Panc1 (cell line): ENCODE measurements at regions not wholly inside any gene's neighbourhood (a gene's known extent, or its start where the extent isn't known, plus 50 kb on each side); places are given as distances from the start of the nearest gene placed in this dataset.

ENCODE experiments used
- ATAC-seq: fragments of 200-7000 bp; cut with Tn5 transposase; 2 replicates; pipeline ENCODE4 v1.9.1; 2020; ENCODE audit warnings: mild to moderate bottlenecking, moderate library complexity
- BruUV-seq: library from RNA; stranded (reverse); fragments of 400-500 nt; replicated peaks from 2 replicates; lab custom pipeline; 2021; lab: Mats Ljungman, UMichigan
- CTCF ChIA-PET: fragments of 300-600 bp; sonication (Branson Sonifier 250); formaldehyde crosslinking; loops from one replicate; lab custom pipeline; 2022; ENCODE audit warnings: antibody characterized with exemption; lab: Charles Lee
- POLR2A ChIA-PET: fragments of 300-600 bp; sonication (Branson Sonifier 250); formaldehyde crosslinking; loops from one replicate; lab custom pipeline; 2022; ENCODE audit warnings: antibody characterized with exemption; lab: Charles Lee
- DNase-seq: peaks from one replicate; pipeline ENCODE4 v3.0.0-alpha.2; 2010; ENCODE audit warnings: low read depth, low spot score
- H3K27ac ChIP-seq: 2 replicates; pipeline ENCODE4 v1.5.1; 2011; ENCODE audit warnings: mild to moderate bottlenecking, low read length, inconsistent platforms
- H3K27me3 ChIP-seq: fragments of 200-500 bp; sonication (Bioruptor generic); 2 replicates; pipeline ENCODE4 v1.6.0; 2014; ENCODE audit warnings: low read length, inconsistent platforms; ENCODE audit not compliant: control insufficient read depth, insufficient read depth
- H3K36me3 ChIP-seq: fragments of 200-500 bp; sonication (Bioruptor generic); 2 replicates; pipeline ENCODE4 v1.5.1; 2014; ENCODE audit warnings: inconsistent platforms, mild to moderate bottlenecking, low read length, moderate library complexity; ENCODE audit not compliant: control insufficient read depth, insufficient read depth
- H3K4me1 ChIP-seq: 2 replicates; pipeline ENCODE4 v1.5.1; 2011; ENCODE audit warnings: inconsistent platforms, mild to moderate bottlenecking, low read length, moderate library complexity; ENCODE audit not compliant: control insufficient read depth, insufficient read depth
- H3K4me3 ChIP-seq, 2 experiments: 2 replicates each; pipeline ENCODE4 v1.5.1; 2011 to 2012; ENCODE audit warnings: low read depth in 2 of 2, low read length in 2 of 2, mild to moderate bottlenecking in 2 of 2, inconsistent platforms in 1 of 2, moderate library complexity in 1 of 2
- H3K9me3 ChIP-seq: fragments of 200-500 bp; sonication (Bioruptor generic); 2 replicates; pipeline ENCODE4 v1.5.1; 2014; ENCODE audit warnings: low read depth, mild to moderate bottlenecking, inconsistent platforms, low read length, moderate library complexity; ENCODE audit not compliant: control insufficient read depth, insufficient read depth
- POLR2AphosphoS5 ChIP-seq: IDR thresholded peaks from 2 replicates; pipeline ENCODE4 v1.6.1; 2012; ENCODE audit warnings: mild to moderate bottlenecking, low read depth, low read length, moderate library complexity
- SIN3A ChIP-seq: IDR thresholded peaks from 2 replicates; pipeline ENCODE4 v1.6.1; 2012; ENCODE audit warnings: low read depth, mild to moderate bottlenecking, low read length, moderate library complexity, borderline replicate concordance; ENCODE audit not compliant: insufficient read depth
- TCF7L2 ChIP-seq: IDR thresholded peaks from 2 replicates; pipeline ENCODE4 v1.6.1; 2011; ENCODE audit warnings: mild to moderate bottlenecking, low read depth, low read length, inconsistent platforms
- in situ Hi-C: cut with HindIII; loops from 2 replicates; pipeline ENCODE4 v1.10.0; 2016; ENCODE audit warnings: low sequenced_read_pairs, low pct_unique_long_range_greater_than_20kb
- intact Hi-C: fragments of 100-400 bp; cut with micrococcal nuclease; formaldehyde crosslinking; loops from one replicate; pipeline ENCODE4 v1.10.0; 2022; ENCODE audit not compliant: unreplicated experiment
- TF ChIP-seq, protein P1 (sequence below): fragments of 450-650 bp; IDR thresholded peaks from 2 replicates; pipeline ENCODE4 v1.5.1; 2017; ENCODE audit warnings: mild to moderate bottlenecking
- TF ChIP-seq, protein P2 (sequence below), 2 experiments: IDR thresholded peaks; 2 replicates each; pipeline ENCODE4 v1.6.1; 2011 to 2012; ENCODE audit warnings: low read depth in 2 of 2, control low read depth in 1 of 2, low read length in 1 of 2, mild to moderate bottlenecking in 1 of 2, moderate library complexity in 1 of 2; ENCODE audit not compliant: insufficient read depth in 1 of 2

DNA sequence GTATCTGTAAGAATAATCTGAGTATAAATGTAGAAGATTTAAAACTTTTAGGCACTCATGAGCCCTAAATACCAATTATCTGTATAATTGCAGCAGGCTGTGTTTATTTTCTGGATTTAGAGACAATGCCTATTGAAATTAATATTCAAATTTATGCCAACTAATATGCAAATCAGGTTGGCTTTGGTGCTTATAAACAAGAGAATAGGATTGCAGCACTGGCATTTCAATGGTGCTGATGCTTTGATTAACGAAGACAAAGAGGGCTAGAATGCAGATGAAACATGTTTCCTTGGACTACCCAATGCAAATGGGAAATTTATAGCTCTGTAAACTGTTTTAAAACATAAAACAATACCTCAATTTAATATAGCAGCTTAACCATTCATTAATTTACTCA, 70.7 kb upstream of the GATB start:
- in situ Hi-C loops (no loop called here), intact Hi-C loops (no loop called here)
- Histone ChIP-seq H3K36me3 (no peaks in the 10 kb centered on the region), H3K4me3 (no peak overlapping the region), H3K27me3 (0 out of 2 replicates have a peak, but pooled peaks cover 2% of the 10 kb centered on the region), H3K27ac (no peak overlapping the region), H3K9me3 (no peaks in the 10 kb centered on the region), H3K4me1 (no peaks in the 10 kb centered on the region)
- ChIA-PET CTCF (no interaction called here), POLR2A (no interaction called here)
- no TSS peak for BruUV-seq
- ATAC-seq (no peak), DNase-seq (no peak)
- TF ChIP-seq, protein P1, sequence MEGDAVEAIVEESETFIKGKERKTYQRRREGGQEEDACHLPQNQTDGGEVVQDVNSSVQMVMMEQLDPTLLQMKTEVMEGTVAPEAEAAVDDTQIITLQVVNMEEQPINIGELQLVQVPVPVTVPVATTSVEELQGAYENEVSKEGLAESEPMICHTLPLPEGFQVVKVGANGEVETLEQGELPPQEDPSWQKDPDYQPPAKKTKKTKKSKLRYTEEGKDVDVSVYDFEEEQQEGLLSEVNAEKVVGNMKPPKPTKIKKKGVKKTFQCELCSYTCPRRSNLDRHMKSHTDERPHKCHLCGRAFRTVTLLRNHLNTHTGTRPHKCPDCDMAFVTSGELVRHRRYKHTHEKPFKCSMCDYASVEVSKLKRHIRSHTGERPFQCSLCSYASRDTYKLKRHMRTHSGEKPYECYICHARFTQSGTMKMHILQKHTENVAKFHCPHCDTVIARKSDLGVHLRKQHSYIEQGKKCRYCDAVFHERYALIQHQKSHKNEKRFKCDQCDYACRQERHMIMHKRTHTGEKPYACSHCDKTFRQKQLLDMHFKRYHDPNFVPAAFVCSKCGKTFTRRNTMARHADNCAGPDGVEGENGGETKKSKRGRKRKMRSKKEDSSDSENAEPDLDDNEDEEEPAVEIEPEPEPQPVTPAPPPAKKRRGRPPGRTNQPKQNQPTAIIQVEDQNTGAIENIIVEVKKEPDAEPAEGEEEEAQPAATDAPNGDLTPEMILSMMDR, result no peak
- TF ChIP-seq TCF7L2 (no peak), SIN3A (no peak), POLR2AphosphoS5 (no peak)
- TF ChIP-seq, protein P2, sequence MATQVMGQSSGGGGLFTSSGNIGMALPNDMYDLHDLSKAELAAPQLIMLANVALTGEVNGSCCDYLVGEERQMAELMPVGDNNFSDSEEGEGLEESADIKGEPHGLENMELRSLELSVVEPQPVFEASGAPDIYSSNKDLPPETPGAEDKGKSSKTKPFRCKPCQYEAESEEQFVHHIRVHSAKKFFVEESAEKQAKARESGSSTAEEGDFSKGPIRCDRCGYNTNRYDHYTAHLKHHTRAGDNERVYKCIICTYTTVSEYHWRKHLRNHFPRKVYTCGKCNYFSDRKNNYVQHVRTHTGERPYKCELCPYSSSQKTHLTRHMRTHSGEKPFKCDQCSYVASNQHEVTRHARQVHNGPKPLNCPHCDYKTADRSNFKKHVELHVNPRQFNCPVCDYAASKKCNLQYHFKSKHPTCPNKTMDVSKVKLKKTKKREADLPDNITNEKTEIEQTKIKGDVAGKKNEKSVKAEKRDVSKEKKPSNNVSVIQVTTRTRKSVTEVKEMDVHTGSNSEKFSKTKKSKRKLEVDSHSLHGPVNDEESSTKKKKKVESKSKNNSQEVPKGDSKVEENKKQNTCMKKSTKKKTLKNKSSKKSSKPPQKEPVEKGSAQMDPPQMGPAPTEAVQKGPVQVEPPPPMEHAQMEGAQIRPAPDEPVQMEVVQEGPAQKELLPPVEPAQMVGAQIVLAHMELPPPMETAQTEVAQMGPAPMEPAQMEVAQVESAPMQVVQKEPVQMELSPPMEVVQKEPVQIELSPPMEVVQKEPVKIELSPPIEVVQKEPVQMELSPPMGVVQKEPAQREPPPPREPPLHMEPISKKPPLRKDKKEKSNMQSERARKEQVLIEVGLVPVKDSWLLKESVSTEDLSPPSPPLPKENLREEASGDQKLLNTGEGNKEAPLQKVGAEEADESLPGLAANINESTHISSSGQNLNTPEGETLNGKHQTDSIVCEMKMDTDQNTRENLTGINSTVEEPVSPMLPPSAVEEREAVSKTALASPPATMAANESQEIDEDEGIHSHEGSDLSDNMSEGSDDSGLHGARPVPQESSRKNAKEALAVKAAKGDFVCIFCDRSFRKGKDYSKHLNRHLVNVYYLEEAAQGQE (IDR thresholded peaks at IDR 0.05; ENCODE audit: insufficient read depth in 1 of 2, low read depth in 2 of 2, low read length in 1 of 2), result no peak

DNA sequence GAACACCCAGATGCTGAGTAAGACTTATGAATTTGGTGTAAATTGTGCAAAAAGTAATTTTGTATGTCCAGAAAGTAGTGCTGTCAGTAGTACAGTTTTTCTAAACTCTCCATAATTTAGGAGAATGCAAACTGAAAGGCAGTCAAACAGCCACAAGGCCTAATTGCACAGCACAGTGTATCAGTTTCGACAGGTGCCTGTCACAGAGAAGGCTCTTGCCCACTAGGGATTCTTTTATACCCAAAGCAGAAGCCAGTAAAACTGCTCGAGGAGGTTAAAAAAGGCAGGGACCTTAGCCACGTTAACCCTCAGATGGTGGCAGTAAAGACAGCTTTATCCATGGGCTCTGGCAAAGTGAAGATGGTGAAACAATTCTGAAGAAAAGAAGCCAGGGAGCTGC, 69.4 kb upstream of the GATB start:
- no peak overlapping the region for H3K4me3 ChIP-seq
- DNase-seq (no peak), ATAC-seq (no peak)
- TF ChIP-seq POLR2AphosphoS5 (no peak), SIN3A (no peak), TCF7L2 (no peak)
- TF ChIP-seq, protein P2 (IDR thresholded peaks at IDR 0.05; ENCODE audit: insufficient read depth in 1 of 2, low read depth in 2 of 2, low read length in 1 of 2), result no peak
- TF ChIP-seq, protein P1, result no peak
- H3K4me1 ChIP-seq, result no peaks in the 10 kb centered on the region
- 0 out of 2 replicates have a peak, but pooled peaks cover 2% of the 10 kb centered on the region for H3K27me3 ChIP-seq
- CTCF ChIA-PET, result no interaction called here
- no TSS peak for BruUV-seq
- POLR2A ChIA-PET, result no interaction called here
- intact Hi-C loops, result no loop called here
- in situ Hi-C loops, result no loop called here
- no peaks in the 10 kb centered on the region for H3K36me3 ChIP-seq
- H3K9me3 ChIP-seq, result no peaks in the 10 kb centered on the region
- no peak overlapping the region for H3K27ac ChIP-seq
